Effector CD4-positive, alpha-beta T cell (primary cell): ENCODE measurements at regions not wholly inside any gene's neighbourhood (a gene's known extent, or its start where the extent isn't known, plus 50 kb on each side); places are given as distances from the start of the nearest gene placed in this dataset.

Source experiments
- DNase-seq: peaks from one replicate; pipeline ENCODE4 v3.0.0-alpha.2; 2020

GRCh38 chr6:92364948-92365541 lies 1054.3 kb downstream of the EPHA7 start:
- DNase-seq: no peak

- DNase-seq: no peak
Observed at GRCh38 chr6:92363111-92363510, 1056.2 kb downstream of the EPHA7 start.

GRCh38 chr6:92362404-92362803 lies 1057.0 kb downstream of the EPHA7 start:
- no peak for DNase-seq

GRCh38 chr6:92361990-92362389 lies 1057.4 kb downstream of the EPHA7 start:
- DNase-seq: no peak

GRCh38 chr6:92354270-92354829 lies 1065.0 kb downstream of the EPHA7 start:
- DNase-seq: no peak

GRCh38 chr6:92352130-92352529 lies 1067.2 kb downstream of the EPHA7 start:
- DNase-seq: no peak

GRCh38 chr6:92341201-92341600 lies 1078.2 kb downstream of the EPHA7 start:
- DNase-seq: no peak

GRCh38 chr6:92339936-92340640 lies 1079.3 kb downstream of the EPHA7 start:
- no peak for DNase-seq

- DNase-seq: no peak
Observed at GRCh38 chr6:92337571-92337970, 1081.8 kb downstream of the EPHA7 start.

- DNase-seq: no peak
Observed at GRCh38 chr6:92329208-92329847, 1090.0 kb downstream of the EPHA7 start.

GRCh38 chr6:92315312-92315711 lies 1104.0 kb downstream of the EPHA7 start:
- DNase-seq: no peak

- no peak for DNase-seq
Observed at GRCh38 chr6:92297101-92297500, 1122.3 kb downstream of the EPHA7 start.

- DNase-seq: no peak
Observed at GRCh38 chr6:92292067-92292466, 1127.3 kb downstream of the EPHA7 start.

GRCh38 chr6:92289831-92290230 lies 1129.5 kb downstream of the EPHA7 start:
- DNase-seq: no peak

- no peak for DNase-seq
Observed at GRCh38 chr6:92281571-92282076, 1137.7 kb downstream of the EPHA7 start.

GRCh38 chr6:92275150-92275549 lies 1144.2 kb downstream of the EPHA7 start:
- no peak for DNase-seq

GRCh38 chr6:92274588-92274987 lies 1144.8 kb downstream of the EPHA7 start:
- DNase-seq: no peak

- DNase-seq: no peak
Observed at GRCh38 chr6:92273694-92274093, 1145.7 kb downstream of the EPHA7 start.

- DNase-seq: no peak
Observed at GRCh38 chr6:92271091-92271490, 1148.3 kb downstream of the EPHA7 start.

- DNase-seq: no peak
Observed at GRCh38 chr6:92270365-92270764, 1149.0 kb downstream of the EPHA7 start.

- DNase-seq: no peak
Observed at GRCh38 chr6:92267335-92267734, 1152.0 kb downstream of the EPHA7 start.

GRCh38 chr6:92263864-92264263 lies 1155.5 kb downstream of the EPHA7 start:
- DNase-seq: no peak

- no peak for DNase-seq
Observed at GRCh38 chr6:92259171-92259570, 1160.2 kb downstream of the EPHA7 start.

- DNase-seq: no peak
Observed at GRCh38 chr6:92243315-92243714, 1176.0 kb downstream of the EPHA7 start.
